IPS-20b (cell line): ENCODE measurements at regions not wholly inside any gene's neighbourhood (a gene's known extent, or its start where the extent isn't known, plus 50 kb on each side); places are given as distances from the start of the nearest gene placed in this dataset.

Source experiments
- H3K27ac ChIP-seq: one replicate; pipeline ENCODE4 v1.5.1; 2013; ENCODE audit warnings: low read length
- H3K27me3 ChIP-seq: 2 replicates; pipeline ENCODE4 v1.6.1; 2013; ENCODE audit warnings: mild to moderate bottlenecking, low read length, inconsistent platforms; ENCODE audit not compliant: insufficient read depth
- H3K36me3 ChIP-seq: 2 replicates; pipeline ENCODE4 v1.6.1; 2013; ENCODE audit warnings: low read depth, mild to moderate bottlenecking, inconsistent platforms, low read length, moderate library complexity; ENCODE audit not compliant: insufficient read depth
- H3K4me1 ChIP-seq: 2 replicates; pipeline ENCODE4 v1.6.1; 2013; ENCODE audit warnings: mild to moderate bottlenecking, control low read depth, inconsistent platforms, low read length, moderate library complexity; ENCODE audit not compliant: insufficient read depth
- H3K4me3 ChIP-seq: 2 replicates; pipeline ENCODE4 v1.5.1; 2013; ENCODE audit warnings: mild to moderate bottlenecking, low read length, inconsistent platforms
- H3K9ac ChIP-seq: 2 replicates; pipeline ENCODE4 v1.6.1; 2013; ENCODE audit warnings: low read depth, mild to moderate bottlenecking, inconsistent platforms, low read length, moderate library complexity
- H3K9me3 ChIP-seq: 2 replicates; pipeline ENCODE4 v1.6.1; 2013; ENCODE audit warnings: mild to moderate bottlenecking, low read depth, low read length, inconsistent platforms; ENCODE audit not compliant: insufficient read depth

DNA sequence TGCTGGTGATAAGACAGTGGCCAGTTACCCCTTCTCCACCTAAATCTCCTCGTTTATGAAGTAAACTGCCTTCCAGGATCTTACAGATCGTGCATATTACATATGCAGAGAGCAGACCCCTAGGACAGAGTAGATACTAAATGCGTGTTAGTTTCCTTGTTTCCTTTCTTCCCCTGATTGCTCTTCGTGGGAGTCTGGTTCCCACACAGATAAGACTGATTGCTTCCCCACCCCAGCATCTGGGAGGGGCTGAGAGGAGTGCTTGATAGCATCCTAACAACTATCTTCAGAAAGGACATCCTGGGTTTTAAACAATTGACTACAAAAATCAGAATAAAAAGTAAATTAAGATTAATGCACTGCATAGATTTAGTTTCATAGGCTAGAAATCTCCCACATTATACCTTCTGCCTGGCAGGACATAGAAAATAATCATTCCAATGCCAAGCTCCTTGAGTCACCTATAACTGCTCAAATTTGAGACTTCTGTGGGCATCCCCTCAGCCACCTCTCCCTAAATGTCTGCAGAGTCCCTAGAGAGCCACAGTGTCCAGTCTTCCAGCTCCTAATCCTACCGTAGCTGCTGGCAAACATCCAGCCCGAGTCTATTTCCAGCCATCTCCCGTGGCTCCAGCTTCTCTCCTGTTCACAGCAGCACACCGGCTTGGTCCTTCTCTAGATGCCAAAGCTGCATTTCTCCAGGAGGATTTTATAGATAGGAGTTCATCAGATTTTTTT is 128.3 kb downstream of the LRRC30 start:
- H3K27ac ChIP-seq = no peak overlapping the region
- H3K36me3 ChIP-seq = no peaks in the 10 kb centered on the region
- H3K9ac ChIP-seq = no peak overlapping the region
- no peaks in the 10 kb centered on the region for H3K4me1 ChIP-seq
- no peaks in the 10 kb centered on the region for H3K27me3 ChIP-seq
- peaks cover 5% of the 10 kb centered on the region; the same call in 1 of the 2 replicates for H3K9me3 ChIP-seq
- H3K4me3 ChIP-seq = no peak overlapping the region

DNA sequence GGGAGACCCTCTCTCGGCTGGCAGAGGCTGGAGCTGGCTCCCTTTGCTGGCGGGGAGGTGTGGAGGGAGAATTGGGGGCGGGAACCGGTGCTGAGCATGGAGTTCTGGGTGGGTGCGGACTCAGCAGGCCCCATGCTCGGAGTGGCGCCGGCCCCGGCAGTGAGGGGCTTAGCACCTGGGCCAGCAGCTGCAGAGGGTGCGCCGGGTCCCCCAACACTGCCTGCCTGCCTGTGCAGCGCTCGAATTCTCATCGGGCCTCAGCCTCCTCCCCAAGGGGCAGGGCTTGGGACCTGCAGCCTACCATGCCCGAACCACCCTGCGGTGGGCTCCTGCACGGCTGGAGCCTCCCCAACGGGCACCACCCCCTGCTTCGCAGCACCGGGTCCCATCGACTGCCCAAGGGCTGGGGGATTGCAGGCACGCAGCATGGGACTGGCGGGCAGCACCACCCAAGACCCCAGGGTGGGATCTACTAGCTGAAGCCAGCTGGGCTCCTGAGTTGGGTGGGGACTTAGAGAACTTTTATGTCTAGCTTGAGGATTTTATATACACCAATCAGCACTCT is 129.8 kb downstream of the LRRC30 start:
- Histone ChIP-seq H3K4me1 (no peaks in the 10 kb centered on the region), H3K27me3 (no peaks in the 10 kb centered on the region), H3K36me3 (no peaks in the 10 kb centered on the region), H3K9ac (no peak overlapping the region), H3K9me3 (peaks cover 5% of the 10 kb centered on the region; the same call in 1 of the 2 replicates), H3K27ac (no peak overlapping the region), H3K4me3 (no peak overlapping the region)

DNA sequence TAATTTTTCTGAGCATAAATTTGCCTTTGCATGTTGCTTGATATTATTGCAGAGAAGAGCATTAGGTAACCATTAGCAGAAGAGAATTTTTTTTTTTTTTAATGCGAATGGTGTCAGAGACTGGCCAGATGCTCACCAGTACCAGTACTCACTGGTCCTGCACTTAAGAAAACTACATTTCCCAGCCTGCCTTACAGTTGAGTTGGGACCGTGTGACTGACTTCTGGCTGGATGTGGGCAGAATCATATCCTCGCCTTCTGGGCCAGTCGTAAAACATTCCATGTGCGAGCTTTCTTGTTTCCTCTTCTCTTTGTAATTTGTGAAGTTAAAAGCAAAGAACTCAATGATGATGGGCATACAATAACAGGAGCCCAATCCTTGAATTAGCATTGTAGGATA is 132.4 kb downstream of the LRRC30 start:
- Histone ChIP-seq H3K9ac (no peak overlapping the region), H3K9me3 (peaks cover 5% of the 10 kb centered on the region; the same call in 1 of the 2 replicates), H3K36me3 (no peaks in the 10 kb centered on the region), H3K4me1 (no peaks in the 10 kb centered on the region), H3K27me3 (no peaks in the 10 kb centered on the region), H3K27ac (no peak overlapping the region), H3K4me3 (no peak overlapping the region)

DNA sequence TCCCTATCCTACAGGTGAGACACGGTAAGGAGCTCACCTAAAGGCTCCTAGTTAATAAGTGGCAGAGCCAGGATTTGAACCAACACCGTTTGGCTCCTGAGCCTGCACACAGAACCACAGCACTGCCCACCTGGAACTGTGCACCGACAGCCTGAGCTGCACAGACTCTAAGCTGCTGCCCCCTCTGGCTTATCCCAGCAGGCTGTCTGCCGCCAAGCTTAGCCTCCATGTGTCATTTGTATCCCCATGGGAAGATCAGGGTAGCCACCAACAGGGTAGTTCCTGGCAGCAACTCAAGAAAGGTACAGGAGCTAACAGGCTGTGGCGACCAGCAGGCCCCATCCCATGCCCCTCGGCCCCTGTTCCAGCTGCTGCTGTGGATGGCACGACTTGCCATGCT is 135.7 kb downstream of the LRRC30 start:
- no peaks in the 10 kb centered on the region for H3K4me1 ChIP-seq
- no peaks in the 10 kb centered on the region for H3K36me3 ChIP-seq
- H3K4me3 ChIP-seq = no peak overlapping the region
- H3K27me3 ChIP-seq = no peaks in the 10 kb centered on the region
- H3K27ac ChIP-seq = no peak overlapping the region
- H3K9me3 ChIP-seq = peaks cover 5% of the 10 kb centered on the region; the same call in 1 of the 2 replicates
- H3K9ac ChIP-seq = no peak overlapping the region

DNA sequence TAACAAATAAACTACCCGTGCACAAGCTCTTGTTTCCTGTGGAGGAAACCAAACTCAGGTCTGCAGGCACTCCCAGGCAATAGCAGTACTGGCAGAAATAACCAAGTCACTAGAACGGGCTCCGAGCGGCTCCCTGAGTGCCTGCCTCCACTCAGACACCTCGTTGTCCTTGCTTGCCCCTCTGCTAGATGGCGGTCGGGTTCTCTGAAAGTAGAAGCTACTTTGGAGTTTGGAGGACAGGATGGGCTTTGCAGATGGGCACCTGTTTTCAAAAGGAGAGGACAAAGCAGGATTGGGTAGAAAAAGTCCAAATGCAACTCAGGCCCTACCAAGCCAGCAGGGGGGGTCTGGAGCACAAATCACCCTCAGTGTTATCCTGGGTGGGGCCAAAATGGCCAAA is 136.4 kb downstream of the LRRC30 start:
- Histone ChIP-seq H3K4me1 (no peaks in the 10 kb centered on the region), H3K9me3 (no peaks in the 10 kb centered on the region), H3K27ac (no peak overlapping the region), H3K9ac (no peak overlapping the region), H3K36me3 (no peaks in the 10 kb centered on the region), H3K4me3 (no peak overlapping the region), H3K27me3 (no peaks in the 10 kb centered on the region)

DNA sequence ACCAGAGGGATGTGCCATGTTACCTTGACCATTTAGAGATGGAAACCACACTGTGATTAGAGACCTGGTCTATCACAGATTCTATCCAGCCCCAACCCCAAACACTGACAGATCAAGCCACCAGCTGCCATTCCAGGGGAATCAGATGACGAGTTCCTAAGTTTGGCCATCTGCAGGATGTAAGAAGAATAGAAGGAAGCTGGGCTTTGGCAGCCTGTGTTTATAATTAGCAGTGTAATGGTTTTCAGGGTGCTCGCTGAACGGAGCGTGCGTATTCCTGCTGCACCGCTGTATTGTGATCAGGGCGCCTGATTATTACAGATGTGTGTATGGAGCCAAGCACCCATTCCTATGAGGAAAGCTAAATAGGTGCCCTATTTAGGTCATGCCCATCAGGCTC is 138.1 kb downstream of the LRRC30 start:
- Histone ChIP-seq H3K27ac (no peak overlapping the region), H3K9me3 (no peaks in the 10 kb centered on the region), H3K36me3 (no peaks in the 10 kb centered on the region), H3K9ac (no peak overlapping the region), H3K4me1 (no peaks in the 10 kb centered on the region), H3K4me3 (no peak overlapping the region), H3K27me3 (no peaks in the 10 kb centered on the region)

DNA sequence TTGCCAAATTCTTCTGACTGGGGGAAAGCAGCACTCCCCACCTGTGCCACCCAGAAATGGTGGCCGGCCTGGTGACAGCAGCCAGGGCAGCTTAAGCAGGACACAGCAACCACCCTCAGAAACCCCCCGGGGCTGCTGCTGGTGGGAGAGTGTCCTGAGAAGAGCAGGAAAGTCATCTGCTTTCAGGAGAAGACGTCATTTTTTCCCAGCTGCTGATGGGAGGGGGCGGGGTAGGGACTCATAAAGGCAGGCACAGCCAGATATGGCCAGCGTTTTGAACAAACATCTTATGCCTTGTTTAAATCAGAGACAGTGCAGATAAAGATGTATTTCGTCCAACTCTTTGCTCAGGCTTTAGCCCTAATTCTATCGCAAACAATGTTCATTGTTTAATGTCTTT is 139.5 kb downstream of the LRRC30 start:
- Histone ChIP-seq H3K4me3 (no peak overlapping the region), H3K9me3 (no peaks in the 10 kb centered on the region), H3K36me3 (no peaks in the 10 kb centered on the region), H3K4me1 (no peaks in the 10 kb centered on the region), H3K9ac (no peak overlapping the region), H3K27ac (no peak overlapping the region), H3K27me3 (no peaks in the 10 kb centered on the region)

DNA sequence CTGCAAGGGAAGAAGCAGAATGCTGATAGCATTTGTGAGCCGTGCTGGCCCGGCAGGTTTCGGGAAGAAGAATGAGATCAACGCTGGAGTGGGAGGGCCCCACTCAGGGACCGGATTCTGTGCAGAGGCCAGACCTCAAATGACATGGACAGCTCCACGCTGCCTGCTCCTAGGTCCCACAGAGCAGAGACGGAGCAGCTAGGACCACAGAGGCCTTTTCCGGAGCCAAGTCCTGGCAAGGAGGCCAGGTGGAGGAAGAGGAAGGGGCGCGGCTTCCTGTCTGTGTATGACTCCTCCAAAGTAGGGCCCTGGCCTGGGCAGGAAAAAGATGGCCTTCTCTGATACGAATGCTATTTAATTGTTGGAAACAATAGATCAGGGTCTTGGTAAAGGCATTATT is 139.9 kb downstream of the LRRC30 start:
- no peaks in the 10 kb centered on the region for H3K27me3 ChIP-seq
- no peak overlapping the region for H3K9ac ChIP-seq
- no peak overlapping the region for H3K4me3 ChIP-seq
- no peaks in the 10 kb centered on the region for H3K9me3 ChIP-seq
- H3K27ac ChIP-seq = no peak overlapping the region
- H3K36me3 ChIP-seq = no peaks in the 10 kb centered on the region
- no peaks in the 10 kb centered on the region for H3K4me1 ChIP-seq

DNA sequence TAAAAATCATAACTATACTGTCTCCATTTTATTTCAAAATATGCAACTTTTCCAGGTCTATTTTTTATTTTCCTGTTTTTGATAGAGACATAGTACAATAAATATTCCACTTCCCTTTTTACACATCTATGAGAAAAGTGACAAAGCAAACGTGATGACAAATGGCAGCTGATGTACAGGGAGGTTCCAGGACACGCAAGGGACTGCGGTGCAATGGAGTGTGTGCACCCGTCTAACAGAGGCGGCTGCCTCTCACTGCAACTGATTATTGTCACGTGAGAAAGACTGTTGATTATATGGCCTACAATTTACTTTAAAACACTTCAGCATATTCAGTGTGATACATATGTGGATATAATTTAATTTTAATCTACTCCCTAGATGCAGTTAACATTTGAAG is 142.6 kb downstream of the LRRC30 start:
- no peaks in the 10 kb centered on the region for H3K36me3 ChIP-seq
- no peaks in the 10 kb centered on the region for H3K27me3 ChIP-seq
- peaks cover 5% of the 10 kb centered on the region for H3K9me3 ChIP-seq
- no peak overlapping the region for H3K27ac ChIP-seq
- no peak overlapping the region for H3K4me3 ChIP-seq
- H3K9ac ChIP-seq = no peak overlapping the region
- no peaks in the 10 kb centered on the region for H3K4me1 ChIP-seq

DNA sequence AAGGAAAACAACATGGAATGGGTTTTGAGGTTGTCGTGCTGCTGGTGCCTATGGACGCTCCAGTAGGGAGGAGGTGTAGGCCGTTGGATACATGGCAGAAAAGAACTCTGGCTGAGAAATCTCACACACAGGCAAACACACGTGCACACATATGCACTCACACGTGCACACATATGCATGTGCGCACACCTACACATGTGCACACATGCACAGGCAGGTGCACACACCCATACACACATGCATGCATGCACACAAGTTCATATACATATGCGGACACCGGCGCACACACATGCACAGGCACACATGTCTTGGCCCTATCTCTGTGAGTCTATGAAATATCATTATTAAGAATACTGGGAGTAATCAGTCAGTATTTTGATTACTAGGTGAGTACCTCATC is 150.4 kb downstream of the LRRC30 start:
- no peaks in the 10 kb centered on the region for H3K36me3 ChIP-seq
- H3K9me3 ChIP-seq = peaks cover 5% of the 10 kb centered on the region
- H3K9ac ChIP-seq = no peak overlapping the region
- no peak overlapping the region for H3K4me3 ChIP-seq
- H3K27ac ChIP-seq = no peak overlapping the region
- H3K27me3 ChIP-seq = no peaks in the 10 kb centered on the region
- peaks cover 3% of the 10 kb centered on the region; the same call in 1 of the 2 replicates for H3K4me1 ChIP-seq

DNA sequence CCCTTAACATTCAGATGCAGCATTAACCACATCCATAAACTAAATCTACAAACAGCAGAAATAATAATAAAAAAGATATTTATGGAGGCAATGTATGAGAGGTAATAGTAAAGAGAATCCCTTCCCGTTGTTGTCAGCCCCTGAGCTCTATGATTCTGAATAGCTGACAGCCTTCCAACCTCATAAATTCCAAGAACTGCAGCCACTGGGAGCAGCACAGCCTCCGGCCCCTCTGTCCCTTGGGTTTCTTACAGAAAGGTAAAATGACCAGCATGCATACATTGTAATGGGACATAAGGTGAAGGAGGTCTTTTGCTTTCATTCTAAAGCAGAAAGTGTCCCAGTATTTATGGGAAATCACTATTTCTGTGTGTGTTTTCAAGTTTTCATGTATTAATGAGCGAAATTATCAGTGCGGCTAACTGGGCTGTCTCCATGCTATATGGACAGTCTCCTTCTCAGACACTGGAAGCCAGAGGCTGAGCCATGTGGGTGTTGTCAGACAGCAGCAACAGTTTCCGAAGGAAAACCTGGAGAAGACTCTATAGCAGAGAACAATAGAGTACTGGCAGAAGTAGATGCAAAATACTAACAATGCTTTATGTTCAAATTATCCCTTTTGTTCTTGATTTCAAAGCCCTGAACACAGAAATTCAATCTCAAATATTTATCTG is 151.6 kb downstream of the LRRC30 start:
- Histone ChIP-seq H3K9me3 (no peaks in the 10 kb centered on the region), H3K36me3 (no peaks in the 10 kb centered on the region), H3K9ac (no peak overlapping the region), H3K27me3 (no peaks in the 10 kb centered on the region), H3K27ac (no peak overlapping the region), H3K4me1 (peaks cover 3% of the 10 kb centered on the region; the same call in 1 of the 2 replicates), H3K4me3 (no peak overlapping the region)
